GM21423 (cell line): ENCODE measurements at regions not wholly inside any gene's neighbourhood (a gene's known extent, or its start where the extent isn't known, plus 50 kb on each side); places are given as distances from the start of the nearest gene placed in this dataset.
"Not testable (repeated sequence)": the region's sequence is repeated elsewhere in the genome, so short reads cannot be mapped to it uniquely, and the experiment has no call there.

Experiments used
- ATAC-seq: cut with Tn5 transposase; IDR thresholded peaks from one replicate; pipeline ENCODE4 v1.9.1; 2021; ENCODE audit warnings: mild to moderate bottlenecking, moderate library complexity; ENCODE audit not compliant: unreplicated experiment

DNA sequence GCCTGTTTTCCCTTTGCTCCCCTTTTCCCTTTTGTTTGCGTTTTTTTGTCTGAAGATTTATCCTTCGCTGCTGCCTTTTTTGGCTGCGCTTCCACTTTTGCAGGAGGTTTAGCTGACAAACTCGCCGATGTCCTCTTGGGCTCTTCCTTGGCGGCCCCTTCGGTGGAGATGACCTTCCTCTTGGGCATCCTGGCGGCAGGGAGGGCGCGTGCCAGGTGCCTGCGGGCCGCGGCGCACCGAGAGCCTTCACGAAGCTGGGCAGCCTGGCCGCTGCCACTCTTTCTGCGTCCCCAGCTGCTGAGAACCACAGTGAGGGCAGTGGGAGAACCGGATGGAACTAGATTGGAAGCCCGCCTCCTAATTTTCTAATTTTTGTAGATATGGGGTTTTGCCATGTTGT lies 197.1 kb upstream of the C2CD4B start:
- ATAC-seq: no peak

GRCh38 chr15:62362608-62363007 lies 197.5 kb upstream of the C2CD4B start:
- no peak for ATAC-seq

DNA sequence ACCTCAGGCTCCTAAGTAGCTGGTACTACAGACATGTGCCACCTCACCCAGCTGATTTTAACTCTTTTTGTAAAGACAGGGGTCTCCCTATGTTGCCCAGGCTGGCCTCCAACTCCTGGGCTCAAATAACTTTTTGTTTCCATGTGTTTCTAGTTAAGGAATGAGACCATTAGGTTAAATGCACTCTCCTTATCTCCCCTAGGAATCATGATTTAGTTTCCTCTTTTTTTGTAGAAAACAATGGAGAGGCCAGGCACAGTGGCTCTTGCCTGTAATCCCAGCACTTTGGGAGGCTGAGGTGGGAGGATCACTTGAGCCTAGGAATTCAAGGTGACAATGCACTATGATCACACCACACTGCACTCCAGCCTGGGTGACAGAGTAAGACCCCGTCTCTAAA lies 198.8 kb upstream of the C2CD4B start:
- ATAC-seq: no peak

GRCh38 chr15:62365795-62366442 lies 200.8 kb upstream of the C2CD4B start:
- ATAC-seq: no peak

DNA sequence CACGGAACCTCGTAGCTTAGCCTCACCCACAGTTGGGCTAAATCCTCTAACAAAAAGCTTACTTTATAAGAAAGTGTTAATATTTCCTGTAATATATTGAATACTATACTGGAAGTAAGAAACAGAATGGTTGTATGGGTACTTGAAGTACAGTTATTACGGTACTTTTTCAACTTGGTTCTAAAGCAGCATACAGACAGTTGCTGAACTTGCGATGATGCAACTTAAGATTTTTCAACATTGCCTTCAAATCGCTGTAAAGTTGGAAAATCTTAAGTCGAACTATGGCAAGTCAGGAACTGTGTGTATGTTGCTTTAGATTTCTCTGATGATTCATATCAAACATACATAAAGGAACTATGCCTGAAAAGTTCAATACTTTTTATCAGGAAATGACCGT lies 204.4 kb upstream of the C2CD4B start:
- no peak for ATAC-seq

GRCh38 chr15:62371683-62372082 lies 206.6 kb upstream of the C2CD4B start:
- ATAC-seq: not testable (repeated sequence)

DNA sequence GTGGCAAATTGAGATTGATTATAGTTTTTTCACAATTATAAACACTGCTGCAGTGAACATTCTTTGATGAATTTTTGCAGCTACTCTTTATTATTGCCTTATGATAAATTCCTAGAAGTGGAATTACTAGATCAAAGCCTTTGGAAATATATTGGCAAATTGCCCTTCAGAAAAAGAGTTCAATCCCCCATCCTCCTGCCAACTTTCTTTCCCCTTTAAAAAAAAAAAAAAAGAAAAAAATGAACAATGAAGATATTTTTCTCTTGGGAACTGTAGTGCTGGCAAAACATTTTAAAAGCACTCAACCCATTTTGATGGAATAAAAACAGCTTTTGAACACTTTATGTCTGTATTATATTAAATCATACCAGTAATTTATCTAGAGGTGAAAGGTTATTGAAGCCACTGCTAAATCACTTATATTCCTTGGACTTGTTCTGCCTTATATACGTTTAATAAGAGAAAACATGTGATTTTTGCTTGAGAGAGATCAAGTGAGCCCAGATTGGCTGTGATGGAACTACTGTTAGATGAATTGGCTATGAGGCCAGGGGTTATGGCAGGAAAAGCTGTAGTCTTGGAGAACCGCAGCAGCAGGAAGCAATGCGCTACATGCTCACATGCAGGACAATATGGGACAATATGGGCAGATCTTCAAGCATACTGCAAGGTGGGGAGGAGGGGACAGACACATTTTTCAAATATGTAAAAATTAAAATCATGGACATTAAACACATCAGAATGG lies 212.8 kb upstream of the C2CD4B start:
- no peak for ATAC-seq

DNA sequence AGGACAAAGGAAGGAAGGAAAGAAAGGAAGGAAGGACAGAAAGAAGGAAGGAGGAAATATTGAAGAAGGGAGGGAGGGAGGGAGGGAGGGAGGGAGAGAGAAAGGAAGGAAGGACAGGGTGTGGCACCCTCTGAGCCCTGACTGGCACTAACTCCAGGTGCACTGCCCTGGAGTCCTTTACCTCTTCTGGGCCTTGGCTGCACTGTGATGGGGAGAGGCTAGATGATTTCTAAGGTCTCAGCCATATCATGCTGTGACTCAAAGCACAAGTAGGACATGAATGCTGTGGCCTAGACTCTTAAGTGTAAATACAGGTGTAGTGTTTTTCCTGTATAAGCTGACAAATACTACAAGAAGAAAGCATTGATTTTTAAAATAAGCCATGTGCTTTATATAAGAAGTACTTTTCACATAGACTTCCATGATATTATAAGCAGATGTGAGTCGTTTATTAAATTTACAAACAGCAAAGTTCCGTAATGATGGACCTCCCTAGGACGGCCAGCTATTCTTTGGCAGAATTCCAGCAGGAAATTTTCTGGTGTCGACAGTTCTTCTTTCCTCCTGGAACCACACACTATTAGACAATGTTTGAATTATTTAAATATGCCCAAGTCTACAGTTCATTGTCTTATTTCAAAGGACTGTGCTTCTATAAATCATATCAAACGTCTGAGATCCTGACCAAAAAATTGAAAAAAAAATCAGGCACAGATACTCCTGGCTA lies 213.8 kb upstream of the C2CD4B start:
- ATAC-seq: no peak

DNA sequence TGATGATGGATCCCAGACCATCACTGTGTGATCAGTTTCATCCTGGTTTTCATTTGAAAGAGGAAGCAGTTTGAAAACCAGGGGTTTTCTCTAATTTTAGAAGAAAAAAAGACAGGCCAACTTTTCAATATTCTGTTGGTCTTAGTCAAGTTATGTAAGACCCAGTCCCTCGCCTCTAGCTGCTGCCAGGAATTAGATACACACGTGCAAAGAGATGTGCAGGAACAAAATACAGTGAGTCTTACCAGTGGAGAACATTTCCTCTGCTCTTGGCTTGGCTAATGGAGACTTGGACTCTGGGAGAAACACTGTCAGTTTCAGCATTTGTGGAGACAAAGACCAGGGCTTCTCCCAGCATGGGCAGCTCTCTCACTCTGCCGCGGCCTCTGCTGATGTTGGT lies 214.9 kb upstream of the C2CD4B start:
- no peak for ATAC-seq

- no peak for ATAC-seq
Observed at GRCh38 chr15:62382046-62382445, 217.0 kb upstream of the C2CD4B start.

DNA sequence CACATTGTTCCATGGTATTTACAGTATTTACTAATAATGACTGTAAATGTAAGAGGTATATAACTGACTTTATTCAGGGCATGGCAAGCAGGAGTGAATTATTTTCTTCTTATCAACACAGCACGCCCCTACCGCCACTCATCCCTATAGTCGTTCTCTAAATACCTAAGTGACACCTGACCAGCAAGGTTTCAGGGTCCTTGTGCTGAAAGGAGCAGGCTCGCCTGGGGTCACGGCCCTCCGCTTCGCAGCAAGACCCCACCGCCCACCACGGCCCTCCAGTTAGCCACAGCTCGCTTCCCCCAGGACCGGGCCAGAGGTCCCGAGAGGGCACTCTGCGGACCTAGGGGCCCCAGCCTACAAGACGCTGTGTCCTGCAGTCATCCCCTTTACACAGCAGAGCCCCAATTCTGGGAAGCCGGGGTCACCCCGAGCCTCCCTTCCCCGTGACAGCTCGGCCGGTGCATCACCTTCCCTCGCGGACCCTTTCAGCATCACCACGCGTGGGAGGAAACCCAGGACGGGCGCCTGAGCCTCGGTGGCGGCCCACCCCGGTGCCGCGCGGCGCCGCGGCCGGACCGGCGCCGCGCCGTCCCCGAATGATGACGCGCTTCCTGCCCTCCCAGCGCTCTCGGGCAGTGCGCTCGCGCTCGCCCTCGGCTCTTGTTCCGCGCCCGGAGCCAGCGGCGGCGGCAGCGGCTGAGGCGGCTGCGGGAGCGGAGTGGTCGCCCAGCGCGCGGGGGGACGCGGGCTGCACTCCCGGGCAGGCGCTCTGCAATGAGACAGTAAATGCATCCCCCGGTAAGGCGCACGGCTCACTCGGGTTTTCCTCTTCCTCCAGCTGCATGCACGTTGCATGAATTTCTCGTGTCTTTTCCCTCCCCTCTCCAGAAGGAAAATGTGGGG lies 225.1 kb upstream of the C2CD4B start, which contains the start of gene TLN2:
TLN2 (plus strand) TSS at position 666 of the 906 bp plus-strand sequence.
- peak; percentile 85 for ATAC-seq

- peak; percentile 25 for ATAC-seq
Observed at GRCh38 chr15:62390791-62391640, 225.9 kb upstream of the C2CD4B start.

DNA sequence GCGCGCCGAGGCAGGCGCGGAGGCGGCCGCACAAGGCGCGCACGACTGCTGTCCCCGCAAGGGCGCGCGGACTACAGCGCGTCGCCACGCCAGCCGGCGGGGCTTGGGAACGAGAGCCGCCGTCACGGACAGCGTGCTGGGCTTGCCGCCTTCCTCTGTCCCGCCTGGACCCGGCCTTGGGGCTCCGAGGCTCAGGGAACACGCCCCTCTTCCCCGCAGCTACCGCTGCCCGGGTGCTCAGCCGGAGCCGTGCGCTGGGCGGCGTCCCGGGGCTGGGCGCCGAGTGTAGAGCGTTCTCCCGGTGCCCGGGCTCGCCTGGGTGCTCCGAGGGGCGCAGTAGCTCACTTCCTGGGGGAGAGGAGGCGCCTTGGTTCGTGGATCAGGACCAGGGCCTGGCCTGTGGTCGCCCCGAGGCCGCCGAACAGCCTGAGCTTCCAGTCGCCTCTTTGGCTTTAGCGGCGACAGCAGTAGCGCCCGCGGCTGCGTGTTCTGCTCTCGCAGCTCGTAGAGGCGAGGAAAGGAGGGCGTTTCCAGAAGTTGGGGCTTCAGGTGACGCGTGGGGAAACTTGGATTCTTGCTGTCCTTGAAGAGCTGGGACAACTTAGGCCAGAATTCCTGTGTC lies 226.7 kb upstream of the C2CD4B start:
- ATAC-seq: no peak

DNA sequence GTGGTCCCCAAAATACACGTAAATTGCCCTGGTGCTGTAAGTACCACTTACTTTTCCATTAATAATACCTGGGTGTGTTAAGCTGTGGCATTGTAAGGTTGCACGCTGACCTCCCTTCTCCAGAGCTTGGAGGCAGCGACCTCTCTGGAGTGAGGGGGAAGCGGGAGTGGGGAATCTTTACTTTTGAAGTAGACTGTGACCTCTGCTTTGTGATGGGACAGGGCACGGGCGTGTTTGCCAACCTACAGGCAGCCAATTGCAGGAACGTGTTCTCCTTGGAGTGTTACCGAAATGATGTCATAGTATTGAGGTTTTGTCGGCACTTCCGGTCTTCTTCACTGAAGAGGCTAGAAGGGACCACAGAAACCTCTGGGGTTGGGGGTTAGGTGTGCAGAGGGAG lies 227.3 kb upstream of the C2CD4B start:
- no peak for ATAC-seq

GRCh38 chr15:62393196-62393595 lies 228.1 kb upstream of the C2CD4B start:
- no peak for ATAC-seq

DNA sequence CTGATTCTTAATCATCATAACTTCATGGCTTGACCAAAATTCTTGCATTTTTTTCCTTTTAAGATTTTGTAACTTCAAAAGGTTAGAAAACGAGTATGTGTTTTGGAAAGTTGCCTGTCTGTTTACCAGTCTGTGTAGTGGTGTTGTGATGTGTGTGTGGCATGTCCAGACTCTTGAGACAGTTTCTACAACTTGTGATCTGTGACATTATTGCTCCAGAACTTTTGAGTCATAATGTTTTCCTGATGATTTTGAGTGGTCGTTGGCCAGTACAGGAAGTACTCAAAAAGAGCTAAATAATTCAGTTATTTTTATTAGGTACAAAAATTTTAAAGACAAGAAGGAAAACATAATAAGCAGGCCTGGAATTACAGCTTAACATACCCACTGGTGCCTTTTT lies 229.0 kb upstream of the C2CD4B start:
- ATAC-seq: no peak

GRCh38 chr15:62400778-62401177 lies 235.7 kb upstream of the C2CD4B start:
- ATAC-seq: no peak

DNA sequence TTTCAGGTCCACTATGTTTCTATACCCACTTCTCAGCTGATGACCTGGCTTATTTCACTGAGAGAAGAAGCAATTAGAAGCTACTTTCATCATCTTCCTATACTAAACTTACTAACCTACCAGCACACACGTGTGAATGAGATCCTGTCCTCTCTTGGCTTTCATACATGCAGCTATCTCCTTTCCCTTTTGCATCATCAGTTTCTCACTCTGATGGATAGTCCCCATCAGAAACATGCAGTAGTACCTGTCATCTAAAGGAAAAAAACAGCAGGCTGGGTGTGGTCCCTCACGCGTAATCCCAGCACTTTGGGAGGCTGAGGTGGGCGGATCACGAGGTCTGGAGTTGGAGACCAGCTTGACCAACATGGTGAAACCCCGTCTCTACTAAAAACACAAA lies 237.6 kb upstream of the C2CD4B start:
- no peak for ATAC-seq

DNA sequence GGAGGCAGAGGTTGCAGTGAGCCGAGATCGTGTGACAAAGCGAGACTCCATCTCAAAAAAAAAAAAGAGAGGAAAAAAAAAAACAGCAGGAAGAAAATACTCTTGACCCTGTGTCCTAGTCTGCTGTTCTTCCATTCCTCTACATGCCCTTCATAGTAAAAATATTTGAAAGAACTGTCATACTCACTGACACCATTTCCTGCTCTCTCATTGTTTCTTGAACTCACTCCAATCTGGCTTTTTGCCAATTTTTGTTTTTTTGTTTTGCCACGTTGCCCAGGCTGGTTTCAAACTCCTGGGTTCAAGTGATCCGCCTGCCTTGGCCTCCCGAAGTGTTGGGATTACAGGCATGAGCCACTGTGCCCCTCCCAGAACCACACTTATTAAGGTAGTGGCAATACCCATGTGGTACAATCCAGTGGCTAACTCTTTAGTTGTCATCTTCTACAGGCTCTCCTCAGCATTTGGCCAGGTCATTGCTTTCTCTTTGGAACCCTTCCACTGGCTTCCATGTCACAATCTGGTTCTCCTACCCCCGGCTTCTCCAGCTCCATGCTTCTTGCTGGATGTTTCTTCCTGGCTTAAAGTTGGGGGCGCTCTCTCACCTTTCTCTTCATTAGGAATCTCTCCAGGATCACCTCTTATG lies 238.2 kb upstream of the C2CD4B start:
- ATAC-seq: no peak
